H9 (cell line): ENCODE measurements at regions not wholly inside any gene's neighbourhood (a gene's known extent, or its start where the extent isn't known, plus 50 kb on each side); places are given as distances from the start of the nearest gene placed in this dataset.

ENCODE experiments used
- DNase-seq: peaks from one replicate; pipeline ENCODE4 v3.0.0-alpha.2; 2017
- H2AFZ ChIP-seq: one replicate; pipeline ENCODE4 v1.6.1; 2013; ENCODE audit warnings: mild to moderate bottlenecking, low read length, control low read depth, moderate library complexity
- H2AK5ac ChIP-seq: 2 replicates; pipeline ENCODE4 v1.6.1; 2013; ENCODE audit warnings: low read length, control low read depth, mixed read lengths; ENCODE audit not compliant: insufficient read length
- H2BK120ac ChIP-seq: one replicate; pipeline ENCODE4 v1.6.1; 2013; ENCODE audit warnings: low read depth, mild to moderate bottlenecking, low read length, control low read depth, inconsistent platforms; ENCODE audit not compliant: poor library complexity, severe bottlenecking
- H2BK12ac ChIP-seq: 2 replicates; pipeline ENCODE4 v1.6.1; 2013; ENCODE audit warnings: low read length, control low read depth, mixed read lengths, low read depth; ENCODE audit not compliant: insufficient read length
- H2BK15ac ChIP-seq: 2 replicates; pipeline ENCODE4 v1.6.1; 2013; ENCODE audit warnings: low read depth, low read length, control low read depth
- H2BK20ac ChIP-seq: one replicate; pipeline ENCODE4 v1.6.1; 2013; ENCODE audit warnings: low read depth, mild to moderate bottlenecking, low read length, control low read depth, inconsistent platforms; ENCODE audit not compliant: poor library complexity, severe bottlenecking
- H2BK5ac ChIP-seq: 2 replicates; pipeline ENCODE4 v1.6.1; 2013; ENCODE audit warnings: low read length, control low read depth, mixed read lengths; ENCODE audit not compliant: insufficient read length
- H3K14ac ChIP-seq: 2 replicates; pipeline ENCODE4 v1.6.1; 2013; ENCODE audit warnings: low read length, control low read depth; ENCODE audit not compliant: insufficient read depth
- H3K18ac ChIP-seq: 2 replicates; pipeline ENCODE4 v1.6.1; 2013; ENCODE audit warnings: low read depth, mild to moderate bottlenecking, mixed read lengths, low read length, control low read depth; ENCODE audit not compliant: insufficient read length
- H3K23ac ChIP-seq: 2 replicates; pipeline ENCODE4 v1.6.1; 2013; ENCODE audit warnings: low read length, control low read depth, mixed read lengths, low read depth; ENCODE audit not compliant: insufficient read length
- H3K23me2 ChIP-seq: 2 replicates; pipeline ENCODE4 v1.6.1; 2013; ENCODE audit warnings: low read depth, mild to moderate bottlenecking, mixed read lengths, low read length, control low read depth; ENCODE audit not compliant: insufficient read length, poor library complexity, severe bottlenecking
- H3K27ac ChIP-seq: 2 replicates; pipeline ENCODE4 v1.5.1; 2013; ENCODE audit warnings: low read length, control low read depth, mixed read lengths, low read depth; ENCODE audit not compliant: insufficient read length
- H3K27me3 ChIP-seq: 2 replicates; pipeline ENCODE4 v1.6.1; 2013; ENCODE audit warnings: low read length, control low read depth, inconsistent platforms; ENCODE audit not compliant: insufficient read depth
- H3K4ac ChIP-seq: 2 replicates; pipeline ENCODE4 v1.6.1; 2013; ENCODE audit warnings: low read depth, mild to moderate bottlenecking, control low read depth, inconsistent platforms, low read length, moderate library complexity
- H3K4me1 ChIP-seq: 2 replicates; pipeline ENCODE4 v1.6.1; 2013; ENCODE audit warnings: low read length, control low read depth, inconsistent platforms; ENCODE audit not compliant: insufficient read depth
- H3K4me2 ChIP-seq: 2 replicates; pipeline ENCODE4 v1.6.1; 2013; ENCODE audit warnings: low read length, control low read depth, mixed read lengths; ENCODE audit not compliant: insufficient read length, insufficient read depth
- H3K56ac ChIP-seq: 2 replicates; pipeline ENCODE4 v1.6.1; 2013; ENCODE audit warnings: low read depth, mild to moderate bottlenecking, mixed read lengths, low read length, control low read depth; ENCODE audit not compliant: insufficient read length
- H3K79me1 ChIP-seq: 2 replicates; pipeline ENCODE4 v1.6.1; 2013; ENCODE audit warnings: low read depth, mild to moderate bottlenecking, moderate library complexity, low read length, control low read depth, inconsistent platforms; ENCODE audit not compliant: insufficient read depth, poor library complexity, severe bottlenecking
- H3K79me2 ChIP-seq: 2 replicates; pipeline ENCODE4 v1.6.1; 2013; ENCODE audit warnings: low read length, control low read depth, inconsistent platforms; ENCODE audit not compliant: insufficient read depth
- H3K9ac ChIP-seq: 2 replicates; pipeline ENCODE4 v1.6.1; 2013; ENCODE audit warnings: low read length, control low read depth, mixed read lengths; ENCODE audit not compliant: insufficient read length; ENCODE audit errors: extremely low read depth
- H3K9me3 ChIP-seq: one replicate; pipeline ENCODE4 v1.6.1; 2013; ENCODE audit warnings: low read depth, low read length, inconsistent platforms; ENCODE audit not compliant: control insufficient read depth
- H3T11ph ChIP-seq: one replicate; pipeline ENCODE4 v1.6.1; 2013; ENCODE audit warnings: mild to moderate bottlenecking, low read length, control low read depth, inconsistent platforms
- H4K20me1 ChIP-seq: one replicate; pipeline ENCODE4 v1.6.1; 2013; ENCODE audit not compliant: control insufficient read depth, insufficient read length, insufficient read depth
- H4K5ac ChIP-seq: 2 replicates; pipeline ENCODE4 v1.6.1; 2013; ENCODE audit warnings: low read depth, mild to moderate bottlenecking, mixed read lengths, low read length, control low read depth; ENCODE audit not compliant: insufficient read length
- H4K8ac ChIP-seq: replicated peaks from 2 replicates; pipeline ENCODE4 v1.6.1; 2013; ENCODE audit warnings: low read length, control low read depth, mixed read lengths, low read depth; ENCODE audit not compliant: insufficient read length
- H4K91ac ChIP-seq: 2 replicates; pipeline ENCODE4 v1.6.1; 2013; ENCODE audit warnings: low read depth, mild to moderate bottlenecking, moderate library complexity, mixed read lengths, low read length, control low read depth; ENCODE audit not compliant: insufficient read length
- H3K27ac Mint-ChIP-seq, 3 experiments: 2 replicates in 2 of 3; 3 replicates in 1 of 3; pipeline ENCODE4 v1.8.0; 2020 to 2021; ENCODE audit warnings: mixed read lengths in 3 of 3, mild to moderate bottlenecking in 1 of 3, moderate library complexity in 1 of 3
- H3K27me3 Mint-ChIP-seq: 2 replicates; pipeline ENCODE4 v1.8.0; 2021; ENCODE audit warnings: low read depth, mild to moderate bottlenecking, moderate library complexity, mixed read lengths
- H3K36me3 Mint-ChIP-seq, 3 experiments: 2 replicates in 2 of 3; 3 replicates in 1 of 3; pipeline ENCODE4 v1.8.0; 2020 to 2021; ENCODE audit warnings: low read depth in 3 of 3, mixed read lengths in 3 of 3; ENCODE audit not compliant: insufficient read depth in 1 of 3
- H3K4me1 Mint-ChIP-seq, 2 experiments: 2 replicates each; pipeline ENCODE4 v1.8.0; 2020; ENCODE audit warnings: mixed read lengths in 2 of 2
- H3K4me3 Mint-ChIP-seq, 2 experiments: 2 replicates in 1 of 2; 3 replicates in 1 of 2; pipeline ENCODE4 v1.8.0; 2020 to 2021; ENCODE audit warnings: mild to moderate bottlenecking in 2 of 2, mixed read lengths in 2 of 2, moderate library complexity in 1 of 2
- H3K9me3 Mint-ChIP-seq, 2 experiments: 2 replicates in 1 of 2; 3 replicates in 1 of 2; pipeline ENCODE4 v1.8.0; 2020; ENCODE audit warnings: mild to moderate bottlenecking in 2 of 2, mixed read lengths in 2 of 2, moderate library complexity in 1 of 2
- WGBS: extraction: QIAGEN DNeasy Blood & Tissue Kit; methylation state at CpG from one replicate; pipeline ENCODE4 v1.1.7; 2013; ENCODE audit warnings: missing lambda C conversion rate, low lambda C conversion rate, mixed read lengths; ENCODE audit not compliant: insufficient read length; ENCODE audit errors: extremely low coverage; 5-methylcytosine and 5-hydroxymethylcytosine counted together
- TF ChIP-seq, protein P1 (sequence below): fragments of 200-600 bp; sonication (generic); conservative IDR thresholded peaks from 3 replicates; pipeline ENCODE4 v1.8.0; 2021; ENCODE audit warnings: antibody characterized with exemption, mild to moderate bottlenecking

DNA sequence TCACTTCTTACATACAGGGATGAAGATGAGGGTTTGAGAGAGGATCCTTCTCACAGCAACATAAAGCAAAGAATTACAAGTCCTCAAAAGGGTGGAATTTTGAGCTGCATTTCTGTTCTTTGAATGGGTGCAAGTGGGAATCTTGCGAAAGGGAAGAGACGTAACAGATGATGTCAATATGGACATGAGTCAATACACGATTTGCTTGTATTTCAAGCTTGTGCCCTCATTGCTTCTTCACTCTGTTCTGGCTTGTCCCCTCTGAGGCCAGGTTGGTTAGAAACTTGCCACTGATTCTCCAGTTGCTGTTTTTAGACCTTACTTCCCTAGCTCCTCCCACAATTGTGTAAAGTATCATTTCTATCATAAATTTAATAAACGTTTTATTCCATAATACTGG is 104.8 kb upstream of the CLINT1 start:
- H2BK20ac ChIP-seq: no peak overlapping the region
- H4K5ac ChIP-seq: no peak overlapping the region
- no peaks in the 10 kb centered on the region for H3K9me3 ChIP-seq
- WGBS: no CpG with 5 or more reads among the region's 4 CpGs
- no peaks in the 10 kb centered on the region; a peak in 3 of 7 replicates for H3K36me3 Mint-ChIP-seq
- no peak overlapping the region for H2BK120ac ChIP-seq
- no peak overlapping the region for H3K27ac Mint-ChIP-seq
- H3K4ac ChIP-seq: no peak overlapping the region
- H4K91ac ChIP-seq: no peak overlapping the region
- H3K4me3 Mint-ChIP-seq: no peak overlapping the region
- no peaks in the 10 kb centered on the region for H3K9me3 Mint-ChIP-seq
- TF ChIP-seq, protein P1, sequence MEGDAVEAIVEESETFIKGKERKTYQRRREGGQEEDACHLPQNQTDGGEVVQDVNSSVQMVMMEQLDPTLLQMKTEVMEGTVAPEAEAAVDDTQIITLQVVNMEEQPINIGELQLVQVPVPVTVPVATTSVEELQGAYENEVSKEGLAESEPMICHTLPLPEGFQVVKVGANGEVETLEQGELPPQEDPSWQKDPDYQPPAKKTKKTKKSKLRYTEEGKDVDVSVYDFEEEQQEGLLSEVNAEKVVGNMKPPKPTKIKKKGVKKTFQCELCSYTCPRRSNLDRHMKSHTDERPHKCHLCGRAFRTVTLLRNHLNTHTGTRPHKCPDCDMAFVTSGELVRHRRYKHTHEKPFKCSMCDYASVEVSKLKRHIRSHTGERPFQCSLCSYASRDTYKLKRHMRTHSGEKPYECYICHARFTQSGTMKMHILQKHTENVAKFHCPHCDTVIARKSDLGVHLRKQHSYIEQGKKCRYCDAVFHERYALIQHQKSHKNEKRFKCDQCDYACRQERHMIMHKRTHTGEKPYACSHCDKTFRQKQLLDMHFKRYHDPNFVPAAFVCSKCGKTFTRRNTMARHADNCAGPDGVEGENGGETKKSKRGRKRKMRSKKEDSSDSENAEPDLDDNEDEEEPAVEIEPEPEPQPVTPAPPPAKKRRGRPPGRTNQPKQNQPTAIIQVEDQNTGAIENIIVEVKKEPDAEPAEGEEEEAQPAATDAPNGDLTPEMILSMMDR: no peak
- H3K4me2 ChIP-seq: no peak overlapping the region
- H3K9ac ChIP-seq: no peak overlapping the region
- no peak overlapping the region for H2BK5ac ChIP-seq
- H3T11ph ChIP-seq: no peak overlapping the region
- no peak overlapping the region for H2AFZ ChIP-seq
- H3K14ac ChIP-seq: no peak overlapping the region
- H3K27me3 Mint-ChIP-seq: no peaks in the 10 kb centered on the region
- H2AK5ac ChIP-seq: no peak overlapping the region
- no peak overlapping the region for H4K8ac ChIP-seq
- H3K27ac ChIP-seq: no peak overlapping the region
- no peak for DNase-seq
- H4K20me1 ChIP-seq: no peaks in the 10 kb centered on the region
- H2BK12ac ChIP-seq: no peak overlapping the region
- H3K4me1 Mint-ChIP-seq: peaks cover 38 to 46% of the 10 kb centered on the region in 2 experiments
- H3K79me1 ChIP-seq: no peaks in the 10 kb centered on the region
- H3K4me1 ChIP-seq: peaks cover 4% of the 10 kb centered on the region; the same call in 1 of the 2 replicates
- H2BK15ac ChIP-seq: no peak overlapping the region
- no peak overlapping the region for H3K23ac ChIP-seq
- H3K23me2 ChIP-seq: no peaks in the 10 kb centered on the region
- no peak overlapping the region for H3K56ac ChIP-seq
- H3K27me3 ChIP-seq: no peaks in the 10 kb centered on the region
- H3K79me2 ChIP-seq: no peaks in the 10 kb centered on the region
- no peak overlapping the region for H3K18ac ChIP-seq
